Daoy (cell line): ENCODE measurements at regions not wholly inside any gene's neighbourhood (a gene's known extent, or its start where the extent isn't known, plus 50 kb on each side); places are given as distances from the start of the nearest gene placed in this dataset.
A peak's percentile ranks its signal among the peaks of the same experiment; 100 is the strongest.

Experiments
- DNase-seq: peaks from one replicate; pipeline ENCODE4 v3.0.0-alpha.2; 2015; ENCODE audit warnings: low read depth

DNA sequence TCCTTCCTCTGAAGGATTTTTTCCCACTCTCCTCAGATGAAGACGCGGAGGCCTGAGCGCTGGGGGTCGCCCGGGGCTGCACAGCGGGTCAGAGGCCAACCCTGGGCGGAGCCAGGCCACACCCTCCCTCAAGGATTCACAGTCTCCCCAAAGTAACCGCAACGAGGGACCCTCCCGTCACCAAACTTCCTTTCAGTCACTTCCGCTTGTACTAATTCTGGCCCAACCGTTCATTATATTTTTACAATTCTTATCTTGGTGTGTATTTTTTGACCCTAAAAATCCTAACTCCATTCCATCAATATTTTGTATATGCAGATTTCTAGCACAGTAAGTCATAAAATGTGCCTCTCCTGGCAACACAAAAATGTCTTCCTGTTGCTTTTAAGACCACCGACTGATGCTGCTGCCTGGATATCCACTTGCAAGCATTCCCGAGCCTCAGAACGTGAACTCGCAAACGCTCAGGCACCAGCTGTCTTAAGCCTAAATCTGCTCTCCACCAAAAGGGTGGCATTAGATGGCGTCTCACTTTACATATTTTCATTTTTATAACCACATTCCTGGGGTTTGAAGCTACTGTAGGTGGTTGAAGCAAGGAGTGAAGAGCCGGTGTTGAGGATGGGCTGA lies 128.0 kb downstream of the DLL1 start:
- DNase-seq, result no peak

DNA sequence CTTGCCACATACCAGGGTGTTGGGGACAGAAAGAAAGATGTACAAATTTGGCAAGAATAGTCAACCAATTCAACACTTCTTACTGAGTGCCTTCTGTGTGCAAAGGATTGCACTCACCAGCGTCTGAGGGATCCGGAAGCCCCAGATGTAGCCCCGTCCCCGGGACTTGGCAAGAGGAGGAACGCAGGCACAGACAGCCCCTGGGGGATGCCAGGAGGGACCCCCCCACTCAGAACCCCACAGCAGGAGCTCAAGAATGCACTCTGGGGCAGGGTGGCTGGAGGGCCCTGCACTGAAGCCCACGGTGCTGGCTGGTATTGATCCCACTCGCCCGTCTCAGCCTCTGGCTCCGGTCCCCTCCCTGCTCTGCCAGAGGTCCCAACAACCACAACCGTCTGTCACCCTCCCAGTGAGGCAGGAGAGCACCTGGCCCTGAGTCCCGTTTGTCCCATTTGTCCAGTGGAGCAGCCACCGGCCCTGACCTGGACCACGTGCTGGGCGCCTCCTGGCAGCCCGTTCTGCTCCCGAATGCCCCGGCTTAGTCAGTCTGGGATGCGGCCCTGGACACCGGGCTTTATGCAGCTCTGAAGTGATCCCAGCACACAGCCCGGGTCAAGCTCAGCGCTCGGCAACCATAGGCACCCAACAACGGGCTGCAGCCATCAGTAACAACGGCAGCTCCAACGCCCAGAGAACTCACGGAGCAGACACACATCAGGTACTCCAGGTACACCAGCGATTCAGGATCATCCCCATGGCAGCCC lies 128.7 kb downstream of the DLL1 start:
- DNase-seq, result no peak

DNA sequence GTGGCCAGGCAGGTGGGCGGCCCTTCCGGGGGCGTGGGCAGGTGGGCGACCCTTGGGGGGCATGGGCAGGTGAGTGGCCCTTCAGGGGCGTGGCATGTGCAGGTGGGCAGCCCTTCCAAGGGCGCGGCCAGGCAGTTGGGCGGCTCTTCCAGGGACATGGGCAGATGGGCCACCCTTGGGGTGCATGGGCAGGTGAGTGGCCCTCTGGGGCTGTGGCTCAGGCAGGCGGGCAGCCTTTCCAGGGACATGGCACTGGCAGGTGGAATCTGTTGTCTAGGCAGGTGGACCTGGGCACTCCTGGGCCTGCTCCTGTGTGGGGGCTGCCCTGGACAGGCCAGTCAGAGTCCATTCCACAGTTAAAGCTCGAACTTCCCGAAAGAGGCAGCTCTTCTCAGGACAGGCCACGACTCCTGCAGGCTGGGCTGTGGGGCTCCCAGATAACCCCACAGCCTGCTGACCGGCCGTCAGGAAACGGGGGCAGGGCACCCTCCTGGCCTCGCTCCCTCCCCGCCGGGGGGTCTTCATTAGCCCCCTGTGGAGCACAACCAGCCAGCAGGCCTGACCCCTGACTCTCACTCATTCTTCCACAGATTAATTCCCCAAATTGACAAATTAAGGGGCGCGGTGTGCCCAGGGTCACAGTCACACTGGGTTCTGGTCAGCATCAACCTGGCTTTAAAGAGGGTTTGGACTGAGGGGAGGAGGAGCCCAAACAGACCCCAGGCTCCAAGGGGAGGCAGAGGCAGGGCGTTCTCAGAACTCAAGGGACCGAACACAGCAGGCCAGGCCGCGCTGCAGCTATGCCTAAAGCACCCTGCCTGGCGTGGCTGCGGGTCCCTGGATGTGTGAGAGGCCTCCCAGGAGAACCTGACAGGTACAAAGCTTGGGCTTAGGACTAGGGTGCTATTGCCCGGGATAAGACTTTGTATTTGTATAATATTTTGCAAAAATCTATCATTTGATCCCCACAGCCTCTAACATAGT lies 130.0 kb downstream of the DLL1 start:
- no peak for DNase-seq

DNA sequence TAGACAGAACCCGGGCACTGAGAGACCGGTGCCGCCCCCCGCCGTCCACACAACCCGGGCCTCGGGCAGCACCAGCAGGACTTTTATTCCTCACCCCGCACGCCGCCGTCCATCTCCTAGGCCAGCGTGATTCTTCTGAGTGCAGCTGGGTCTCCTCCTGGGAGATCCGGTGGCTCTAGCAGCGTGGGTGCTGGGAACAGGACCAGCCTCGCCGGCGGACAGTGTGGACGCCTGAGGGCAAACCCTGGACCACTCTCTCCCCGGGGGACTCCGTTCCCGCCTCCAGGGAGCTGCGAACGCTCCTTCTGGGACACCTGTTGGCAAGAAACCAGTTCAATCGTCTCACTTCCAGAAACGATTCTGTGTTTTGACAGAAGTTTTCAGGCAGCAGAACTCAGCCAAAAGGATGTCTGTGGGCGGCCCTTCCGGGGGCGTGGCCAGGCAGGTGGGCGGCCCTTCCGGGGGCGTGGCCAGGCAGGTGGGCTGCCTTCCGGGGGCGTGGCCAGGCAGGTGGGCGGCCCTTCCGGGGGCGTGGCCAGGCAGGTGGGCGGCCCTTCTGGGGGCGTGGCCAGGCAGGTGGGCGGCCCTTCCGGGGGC lies 130.7 kb downstream of the DLL1 start:
- no peak for DNase-seq

DNA sequence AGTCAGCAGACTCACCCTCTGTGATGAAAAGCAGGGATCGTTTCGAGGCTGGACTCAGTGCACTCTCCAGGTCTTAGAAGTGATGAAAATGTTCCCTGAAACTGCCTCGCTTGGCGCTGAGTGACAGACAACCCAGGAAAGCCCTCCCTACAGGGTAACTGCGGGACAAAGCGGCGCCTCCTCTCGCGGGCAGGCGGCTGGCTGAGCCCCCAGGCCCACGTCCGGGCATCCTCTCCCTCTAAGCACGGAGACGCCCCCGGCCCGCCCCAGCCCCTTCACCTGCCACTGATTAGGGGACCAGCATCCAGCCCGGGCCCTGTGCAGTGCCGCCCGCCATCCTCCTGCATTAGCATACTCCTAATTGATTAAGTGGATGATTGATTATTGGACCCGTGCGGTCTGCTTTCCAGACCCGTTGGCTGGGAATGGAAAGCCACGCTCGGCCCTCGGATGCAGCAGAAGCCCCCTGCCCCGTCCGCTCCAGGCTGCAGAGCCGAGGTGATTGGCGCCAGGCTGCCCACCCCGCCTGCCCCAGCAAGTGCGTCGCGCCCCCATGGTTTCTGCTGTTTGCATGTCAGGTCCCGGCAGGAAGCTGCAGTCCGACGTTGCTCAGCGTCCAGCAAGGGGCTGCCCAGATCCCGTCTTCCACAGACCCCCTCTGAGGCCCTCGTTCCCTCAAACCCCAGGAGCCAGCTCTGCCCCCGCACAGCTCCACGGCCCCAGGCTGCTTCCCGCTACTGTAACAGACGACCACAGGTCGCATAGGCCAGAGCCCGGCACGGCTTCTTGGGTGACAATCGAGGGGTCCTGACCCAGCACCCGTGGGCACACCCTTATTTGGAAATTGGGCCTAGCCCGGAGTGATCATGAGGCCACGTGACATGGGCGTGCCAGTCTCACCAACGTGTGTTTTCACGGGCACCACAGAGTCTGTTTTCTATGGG lies 131.6 kb downstream of the DLL1 start:
- DNase-seq, result no peak

DNA sequence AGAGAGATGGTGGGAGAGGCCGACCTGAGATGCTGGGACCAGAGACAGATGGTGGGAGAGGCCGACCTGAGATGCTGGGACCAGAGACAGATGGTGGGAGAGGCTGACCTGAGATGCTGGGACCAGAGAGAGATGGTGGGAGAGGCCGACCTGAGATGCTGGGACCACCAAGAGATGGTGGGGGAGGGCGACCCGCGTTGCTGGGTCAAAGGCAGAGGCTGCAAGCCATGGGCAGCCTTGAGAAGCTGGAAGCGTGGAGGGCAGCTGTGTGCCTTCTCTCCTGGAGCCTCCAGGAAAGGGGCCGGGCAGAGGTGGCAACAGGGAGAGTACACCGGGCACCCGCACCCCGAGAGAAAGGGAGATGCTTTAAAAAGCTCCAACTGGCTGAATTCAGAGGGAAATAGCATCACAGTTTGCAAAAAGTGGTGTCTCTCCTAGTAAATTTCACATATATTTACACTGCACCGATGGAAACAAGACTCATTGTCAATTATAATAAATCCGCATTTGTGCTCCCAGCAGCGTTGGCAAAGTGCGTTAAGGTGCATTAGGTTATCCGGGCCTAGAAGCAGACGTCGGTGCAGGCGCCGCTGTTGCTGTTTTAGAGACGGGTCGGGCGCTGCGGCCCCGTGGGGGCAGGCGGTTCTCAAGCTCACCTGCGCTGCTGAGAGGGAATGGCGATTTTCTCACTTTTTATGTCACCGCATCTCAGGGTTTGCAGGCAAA lies 132.4 kb downstream of the DLL1 start:
- no peak for DNase-seq

DNA sequence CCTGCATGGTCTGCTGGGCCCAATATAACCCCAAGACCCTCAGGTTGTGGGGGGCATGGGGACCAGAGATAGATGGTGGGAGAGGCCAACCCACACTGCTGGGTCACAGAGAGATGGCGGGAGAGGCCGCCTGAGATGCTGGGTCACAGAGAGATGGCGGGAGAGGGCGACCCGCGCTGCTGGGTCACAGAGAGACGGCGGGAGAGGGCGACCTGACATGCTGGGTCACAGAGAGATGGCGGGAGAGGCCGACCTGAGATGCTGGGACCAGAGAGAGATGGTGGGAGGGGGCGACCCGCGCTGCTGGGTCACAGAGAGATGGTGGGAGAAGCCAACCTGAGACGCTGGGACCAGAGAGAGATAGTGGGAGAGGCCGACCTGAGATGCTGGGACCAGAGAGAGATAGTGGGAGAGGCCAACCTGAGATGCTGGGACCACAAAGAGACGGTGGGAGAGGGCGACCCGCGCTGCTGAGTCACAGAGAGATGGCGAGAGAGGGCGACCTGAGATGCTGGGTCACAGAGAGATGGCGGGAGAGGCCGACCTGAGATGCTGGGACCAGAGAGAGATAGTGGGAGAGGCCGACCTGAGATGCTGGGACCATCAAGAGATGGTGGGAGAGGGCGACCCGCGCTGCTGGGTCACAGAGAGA lies 133.2 kb downstream of the DLL1 start:
- DNase-seq, result no peak

DNA sequence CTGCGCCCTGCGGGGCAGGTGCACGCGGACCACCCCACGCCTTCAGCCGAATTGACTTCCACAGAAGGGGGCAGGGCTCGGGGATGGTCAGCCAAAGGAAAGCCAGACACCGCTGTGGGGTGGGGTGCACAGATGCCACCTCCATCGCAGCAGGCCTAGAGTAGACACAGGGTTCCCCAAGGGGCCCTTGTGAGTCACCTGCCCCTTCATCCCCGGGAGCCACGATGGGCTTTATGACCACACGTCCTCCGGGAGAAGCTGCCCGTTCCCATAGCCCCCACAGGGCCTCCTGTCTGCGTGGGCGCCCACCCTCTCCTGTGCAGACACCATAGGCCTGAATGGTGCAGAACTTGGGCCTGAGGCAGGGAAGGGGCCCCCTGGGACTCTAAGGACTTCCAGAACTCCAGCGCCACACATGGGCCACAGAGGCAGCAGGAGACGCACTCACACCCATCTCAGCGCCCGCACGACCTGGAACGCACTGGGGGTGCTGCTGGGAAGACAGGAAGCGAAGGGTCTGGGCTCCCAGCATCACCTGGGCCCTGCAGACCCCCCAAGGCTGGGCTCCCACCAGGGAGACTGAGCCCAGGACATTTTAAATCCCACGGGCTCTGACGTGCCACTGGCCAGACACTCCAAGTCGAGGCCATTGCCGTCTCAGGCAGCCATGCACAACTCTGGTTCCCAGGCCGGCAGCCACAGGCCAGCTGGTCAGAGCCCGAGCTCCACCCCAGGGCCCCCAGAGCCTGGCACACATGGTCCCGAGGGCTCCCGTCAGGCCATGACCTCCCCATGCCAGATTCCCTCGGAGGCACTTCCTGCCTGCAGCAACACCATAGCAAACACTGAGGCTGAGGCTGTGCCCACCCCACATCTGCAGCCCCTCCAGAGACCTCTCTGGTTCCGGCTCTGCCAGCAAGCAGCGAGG lies 134.2 kb downstream of the DLL1 start:
- DNase-seq, result no peak

DNA sequence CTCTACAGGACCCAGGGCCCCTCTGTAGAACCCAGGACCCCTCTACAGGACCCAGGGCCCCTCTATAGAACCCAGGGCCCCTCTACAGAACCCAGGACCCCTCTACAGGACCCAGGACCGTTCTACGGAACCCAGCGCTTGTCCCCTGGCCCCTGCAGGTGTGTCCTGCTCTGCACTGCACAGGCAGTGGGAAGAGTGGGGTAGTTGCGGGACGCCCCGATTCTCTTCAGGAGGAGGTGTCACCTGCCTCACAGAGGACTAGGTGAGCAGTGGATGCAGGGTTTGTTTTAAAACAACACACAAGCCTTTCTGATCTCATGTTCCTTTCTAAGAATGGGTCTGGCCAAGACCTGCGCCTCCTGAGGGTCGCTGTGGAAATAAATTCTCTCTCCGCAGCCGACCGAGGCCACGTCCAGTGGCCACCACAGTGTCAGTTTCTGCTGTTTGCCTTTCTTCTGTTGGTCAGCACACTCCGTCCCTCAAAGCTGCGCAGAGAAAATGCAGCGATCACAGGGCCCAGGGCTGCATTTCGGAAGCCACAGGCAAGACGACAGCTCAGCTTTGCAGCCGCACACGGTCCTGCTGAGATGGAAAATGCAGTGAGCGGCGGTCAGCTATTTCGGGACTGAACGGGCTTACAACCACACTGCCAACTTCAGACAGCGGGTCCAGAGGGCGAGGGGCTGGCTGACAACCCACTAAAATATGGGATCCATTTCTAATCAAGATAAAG lies 135.2 kb downstream of the DLL1 start:
- no peak for DNase-seq

DNA sequence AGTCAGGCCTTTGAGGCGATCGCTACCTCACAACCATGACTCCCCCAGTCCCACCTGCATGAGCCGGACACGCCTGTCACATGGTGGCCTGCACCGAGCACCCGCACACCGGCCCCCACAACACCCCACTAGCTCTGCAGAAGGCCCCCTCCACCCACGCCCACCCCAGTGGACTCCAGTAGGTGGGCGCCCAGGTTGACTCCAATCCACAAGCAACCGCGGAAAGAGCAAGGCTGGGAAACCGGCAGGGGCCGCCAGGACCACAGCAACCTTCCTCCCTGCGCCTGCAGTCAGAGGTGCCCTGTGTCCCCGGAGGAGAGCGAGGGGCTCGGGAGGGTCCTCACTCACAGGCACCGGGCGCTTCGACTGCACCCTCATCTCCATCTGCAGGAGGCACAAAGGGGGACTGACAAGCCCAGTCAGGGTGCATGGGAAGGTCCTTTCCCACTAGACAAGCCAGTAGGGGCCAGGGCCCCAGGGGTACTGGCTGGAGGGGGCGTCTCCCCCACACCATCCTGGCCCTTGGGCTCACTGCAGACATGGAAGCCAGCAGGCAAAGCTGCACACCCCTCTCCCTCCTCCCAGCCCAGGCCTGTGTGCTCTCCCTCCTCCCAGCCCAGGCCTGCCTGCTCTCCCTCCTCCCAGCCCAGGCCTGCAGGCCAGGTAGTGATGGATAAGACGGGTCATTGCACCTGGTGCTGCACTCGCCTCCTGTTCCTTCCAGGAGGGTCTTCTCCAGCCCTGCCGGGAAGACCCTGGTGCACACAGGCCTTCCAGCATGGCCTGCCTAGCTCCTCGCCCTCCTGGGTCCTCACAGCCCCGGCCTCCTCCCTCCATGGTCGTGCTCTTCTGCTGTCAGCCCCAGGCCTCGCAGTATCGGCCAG lies 137.2 kb downstream of the DLL1 start:
- DNase-seq, result no peak

DNA sequence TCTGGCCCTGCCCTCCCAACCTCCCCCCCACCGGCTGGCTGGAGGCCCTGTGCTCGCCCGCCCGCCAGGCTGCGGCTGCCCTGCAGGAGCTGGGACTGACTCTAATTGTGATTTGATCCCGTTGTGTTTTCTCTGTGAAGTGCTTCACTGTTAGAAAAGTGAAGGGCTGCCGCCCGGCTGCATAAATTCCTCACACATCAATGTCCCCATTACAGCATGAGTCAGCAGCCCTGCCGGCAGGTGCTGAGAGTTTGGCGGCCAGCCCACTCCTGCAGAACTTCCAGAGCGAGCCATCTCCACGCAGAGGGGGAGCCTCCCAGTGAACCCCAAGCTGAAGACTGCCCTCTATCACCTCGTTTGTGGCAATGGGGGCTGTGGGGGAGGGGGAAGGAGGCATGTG lies 137.9 kb downstream of the DLL1 start:
- DNase-seq, result peak; percentile 79

DNA sequence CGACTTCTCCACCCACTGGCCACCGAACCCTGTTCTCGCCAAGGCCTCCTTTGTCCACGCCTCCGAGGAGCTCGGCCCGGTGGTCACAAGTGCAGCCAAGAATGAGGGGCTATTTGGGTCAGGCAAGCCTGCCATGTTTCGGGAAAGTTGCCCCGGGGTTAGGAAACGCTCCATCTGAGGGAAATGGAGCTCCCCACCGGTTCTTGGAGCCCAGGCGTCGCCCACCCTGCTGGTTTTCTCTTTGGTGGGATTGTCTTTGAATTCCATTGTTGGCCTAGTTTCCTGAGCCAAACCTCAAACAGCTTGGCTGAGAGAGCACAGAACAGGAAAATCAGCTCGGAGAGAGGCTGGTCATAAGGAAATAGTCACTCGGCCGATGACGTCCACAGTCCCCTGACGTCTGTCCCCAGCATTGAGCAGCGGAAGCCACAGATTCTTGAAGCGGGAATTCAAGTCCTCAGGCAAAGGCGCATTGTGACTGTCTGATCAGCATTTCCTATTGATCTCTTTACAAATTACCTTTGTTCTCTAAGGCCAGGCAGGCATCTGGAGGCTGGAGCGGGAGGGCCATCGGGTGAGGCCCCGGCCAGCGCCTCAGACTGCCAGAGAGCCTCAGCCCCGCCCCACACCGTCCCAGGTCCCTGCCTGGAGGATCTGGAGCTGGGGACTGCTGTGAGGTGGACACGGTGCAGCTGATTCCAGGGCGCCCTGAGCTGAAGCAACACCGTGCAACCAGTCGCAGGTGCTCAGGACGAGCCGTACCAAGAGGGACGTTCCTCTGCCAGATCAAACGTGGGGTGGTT lies 138.6 kb downstream of the DLL1 start:
- no peak for DNase-seq

DNA sequence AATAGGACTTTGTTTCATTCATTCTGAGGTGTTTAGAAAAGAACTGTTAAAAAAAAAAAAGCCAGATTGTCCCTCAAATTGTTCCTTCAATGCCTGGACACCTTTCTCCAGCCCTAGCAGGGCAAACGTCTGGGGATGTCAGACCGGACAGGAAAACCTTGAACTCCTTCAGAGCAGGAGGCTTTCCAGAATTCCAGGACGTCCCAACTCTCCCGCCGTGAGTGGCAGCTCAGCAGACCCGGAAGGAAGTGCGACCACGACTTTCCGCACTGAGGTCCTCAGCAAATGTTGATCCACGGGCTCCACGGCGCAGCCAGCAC lies 139.1 kb downstream of the DLL1 start:
- DNase-seq, result no peak

DNA sequence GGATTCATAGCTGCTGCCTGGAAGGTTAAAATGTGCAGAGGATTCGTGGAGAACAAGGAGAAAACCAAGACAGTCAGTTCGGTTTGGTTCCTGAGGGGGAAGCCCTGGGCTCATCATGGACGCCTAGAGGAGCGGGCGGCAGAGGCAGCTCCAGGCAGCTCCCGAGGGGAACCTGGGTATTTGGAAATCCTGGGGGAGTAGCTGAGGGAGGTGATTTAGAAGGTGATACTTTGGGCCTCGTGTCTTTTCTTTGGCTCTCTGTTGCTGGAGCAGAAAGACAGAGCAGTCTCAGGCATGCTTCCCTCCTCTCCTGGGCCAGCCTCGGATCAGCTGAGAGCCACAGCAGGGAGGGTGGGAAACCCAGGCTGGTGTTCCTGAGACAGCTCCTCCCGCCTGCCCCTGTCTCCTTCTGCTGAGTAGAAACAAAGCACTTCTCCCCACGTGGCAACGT lies 139.5 kb downstream of the DLL1 start:
- DNase-seq, result no peak

DNA sequence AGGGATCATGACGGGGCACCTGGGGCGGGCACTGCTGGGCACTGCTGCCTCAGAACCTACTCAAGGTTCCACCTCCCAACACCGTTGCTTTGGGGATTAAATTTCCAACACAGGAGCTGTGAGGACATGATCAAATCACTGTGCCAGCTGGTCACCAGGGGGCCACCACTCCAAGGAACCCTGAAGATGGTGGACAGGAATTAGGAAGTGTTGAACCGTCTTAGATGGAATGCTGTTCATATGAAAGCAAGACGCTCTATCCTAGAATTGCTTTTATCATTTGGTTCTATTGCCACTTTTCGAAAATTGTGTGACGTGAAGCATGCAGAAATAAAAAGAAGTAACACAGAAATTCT lies 140.3 kb downstream of the DLL1 start:
- DNase-seq, result no peak
